ENCODE measurements at regions not wholly inside any gene's neighbourhood (a gene's known extent, or its start where the extent isn't known, plus 50 kb on each side); places are given as distances from the start of the nearest gene placed in this dataset.

DNA sequence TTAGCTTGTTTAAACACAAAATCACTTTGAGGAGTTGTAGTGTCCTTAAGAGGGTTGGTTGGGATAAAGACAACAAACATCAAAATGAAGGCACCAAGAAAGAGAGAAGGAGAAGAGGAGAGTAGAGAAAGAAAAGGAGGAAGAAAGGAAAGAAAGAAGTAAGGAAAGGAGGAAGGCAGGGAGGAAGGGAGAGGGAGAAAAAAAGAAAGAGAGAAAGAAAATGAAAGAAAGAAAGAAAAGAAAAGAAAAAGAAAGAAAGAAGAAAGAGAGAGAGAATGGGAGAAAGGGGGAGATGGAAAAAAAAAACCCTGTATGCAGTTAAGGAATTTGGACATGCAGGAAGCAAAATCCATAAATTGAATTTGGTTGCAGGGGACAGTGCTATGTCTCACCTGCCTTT is 635.4 kb upstream of the FZD8 start:
- TF ChIP-seq CTCF (IDR thresholded peaks at IDR 0.05) = no peak
- no peak for TF ChIP-seq POLR2A (IDR thresholded peaks at IDR 0.05)
